ENCODE measurements at regions not wholly inside any gene's neighbourhood (a gene's known extent, or its start where the extent isn't known, plus 50 kb on each side); places are given as distances from the start of the nearest gene placed in this dataset.

DNA sequence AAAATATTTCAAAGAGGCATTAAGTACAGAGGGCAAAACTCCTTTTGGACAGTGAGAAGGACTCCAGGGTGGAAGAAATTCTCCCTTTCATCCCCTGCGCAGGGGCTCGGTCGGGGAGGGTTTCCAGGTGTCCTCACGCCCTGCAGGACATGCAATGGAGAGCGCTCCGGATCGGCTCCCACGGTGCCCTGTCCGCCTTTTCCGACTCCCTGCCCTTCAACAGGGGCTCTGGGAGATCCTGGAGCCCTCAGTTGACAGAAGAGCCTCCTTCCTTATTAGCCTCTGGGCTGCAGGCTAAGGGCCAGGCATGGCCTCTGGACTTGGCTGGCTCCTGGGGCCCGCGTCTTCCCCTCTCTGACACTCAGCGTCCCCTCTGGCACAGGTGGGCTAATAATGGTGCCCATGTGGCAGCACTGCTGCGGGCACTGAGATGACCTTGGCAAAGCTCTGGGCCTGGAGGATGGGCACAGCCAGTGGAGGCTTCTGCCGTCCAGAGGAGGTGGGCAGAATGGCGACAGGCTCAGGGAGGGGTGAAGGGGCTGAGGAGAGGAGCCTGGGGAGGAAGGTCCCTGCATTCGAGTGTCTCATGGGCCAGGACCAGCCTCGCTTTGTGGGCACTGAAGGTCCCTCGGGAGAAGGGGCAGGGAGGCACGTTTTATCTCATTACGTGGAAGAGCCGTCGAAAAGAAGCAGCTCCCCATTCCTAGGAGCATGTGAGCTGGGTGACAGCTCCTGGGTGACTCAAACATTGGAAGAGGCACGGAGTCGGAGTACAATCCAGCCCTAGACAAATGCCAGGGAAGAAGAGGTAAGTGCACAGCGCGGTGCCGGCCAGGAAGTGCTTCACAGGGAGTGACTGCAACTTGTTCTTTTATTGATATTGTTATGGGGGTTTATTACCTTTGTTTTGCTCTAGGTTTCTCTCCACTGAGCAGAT lies 161.7 kb downstream of the IRF8 start:
- FAIRE-seq (no peak), DNase-seq (ENCODE audit: low read depth in 1 of 2, low spot score in 1 of 2) (no peak), ATAC-seq (no peak)
- no peaks in the 10 kb centered on the region for H3K9me3 ChIP-seq
- no peak overlapping the region for H3K4me2 ChIP-seq
- ChIA-PET CTCF (interaction anchor here (1.1 to 2.1 kb wide), 3 partner anchors 12 to 457 kb away, joined by 4 to 12 read pairs (median 5); no protein-coding TSS in a partner anchor), POLR2A (no interaction called here)
- WGBS (ENCODE audit: missing lambda C conversion rate), result 38% methylated on average over 21 of the region's 28 CpGs
- H3K27ac ChIP-seq, result no peak overlapping the region
- TF ChIP-seq, protein P1, sequence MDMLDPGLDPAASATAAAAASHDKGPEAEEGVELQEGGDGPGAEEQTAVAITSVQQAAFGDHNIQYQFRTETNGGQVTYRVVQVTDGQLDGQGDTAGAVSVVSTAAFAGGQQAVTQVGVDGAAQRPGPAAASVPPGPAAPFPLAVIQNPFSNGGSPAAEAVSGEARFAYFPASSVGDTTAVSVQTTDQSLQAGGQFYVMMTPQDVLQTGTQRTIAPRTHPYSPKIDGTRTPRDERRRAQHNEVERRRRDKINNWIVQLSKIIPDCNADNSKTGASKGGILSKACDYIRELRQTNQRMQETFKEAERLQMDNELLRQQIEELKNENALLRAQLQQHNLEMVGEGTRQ (IDR thresholded peaks at IDR 0.05), result no peak
- TF ChIP-seq ZFP36 (IDR thresholded peaks at IDR 0.05; ENCODE audit: borderline replicate concordance, partially characterized antibody), result no peak
- no peak for TF ChIP-seq CEBPB (IDR thresholded peaks at IDR 0.05)
- H3K4me3 ChIP-seq, result no peak overlapping the region
- H3K4me1 ChIP-seq, result no peaks in the 10 kb centered on the region

GRCh38 chr16:86061318-86061695 lies 162.3 kb downstream of the IRF8 start:
- TF ChIP-seq JUNB (IDR thresholded peaks at IDR 0.05) (no peak), RNF2 (IDR thresholded peaks at IDR 0.05; ENCODE audit: borderline replicate concordance, low read depth) (no peak), RARB (CRISPR knock-in tag; IDR thresholded peaks at IDR 0.05) (no peak), ELK1 (IDR thresholded peaks at IDR 0.05; ENCODE audit: low read depth, low read length) (no peak), SREBF2 (IDR thresholded peaks at IDR 0.05) (no peak)
- TF ChIP-seq, protein P1 (IDR thresholded peaks at IDR 0.05), result no peak
- no peak for DNase-seq (ENCODE audit: low read depth in 1 of 2, low spot score in 1 of 2)
- H3K9me3 ChIP-seq, result no peaks in the 10 kb centered on the region
- no peak overlapping the region for H3K27ac ChIP-seq
- H3K4me3 ChIP-seq, result no peak overlapping the region
- ATAC-seq, result no peak
- WGBS (ENCODE audit: missing lambda C conversion rate), result 24% methylated on average over 10 of the region's 11 CpGs
- ChIA-PET CTCF (interaction anchor here (1.1 to 2.1 kb wide), 4 partner anchors 11 to 456 kb away, joined by 3 to 12 read pairs (median 4); no protein-coding TSS in a partner anchor), POLR2A (no interaction called here)
- no peaks in the 10 kb centered on the region for H3K4me1 ChIP-seq
- no peak overlapping the region for H3K4me2 ChIP-seq
- no peak for FAIRE-seq

GRCh38 chr16:86061721-86062120 lies 162.8 kb downstream of the IRF8 start:
- ChIA-PET POLR2A (no interaction called here), CTCF (interaction anchor here (1.1 to 2.1 kb wide), 4 partner anchors 11 to 456 kb away, joined by 3 to 12 read pairs (median 4); no protein-coding TSS in a partner anchor)
- no peak for TF ChIP-seq TP53 (CRISPR knock-in tag; IDR thresholded peaks at IDR 0.05)
- TF ChIP-seq RCOR1 (IDR thresholded peaks at IDR 0.05; ENCODE audit: low read depth, low read length), result no peak
- TF ChIP-seq, protein P2, sequence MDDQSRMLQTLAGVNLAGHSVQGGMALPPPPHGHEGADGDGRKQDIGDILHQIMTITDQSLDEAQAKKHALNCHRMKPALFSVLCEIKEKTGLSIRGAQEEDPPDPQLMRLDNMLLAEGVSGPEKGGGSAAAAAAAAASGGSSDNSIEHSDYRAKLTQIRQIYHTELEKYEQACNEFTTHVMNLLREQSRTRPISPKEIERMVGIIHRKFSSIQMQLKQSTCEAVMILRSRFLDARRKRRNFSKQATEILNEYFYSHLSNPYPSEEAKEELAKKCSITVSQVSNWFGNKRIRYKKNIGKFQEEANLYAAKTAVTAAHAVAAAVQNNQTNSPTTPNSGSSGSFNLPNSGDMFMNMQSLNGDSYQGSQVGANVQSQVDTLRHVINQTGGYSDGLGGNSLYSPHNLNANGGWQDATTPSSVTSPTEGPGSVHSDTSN (IDR thresholded peaks at IDR 0.05), result no peak
- no peak for TF ChIP-seq ZSCAN20 (CRISPR knock-in tag; IDR thresholded peaks at IDR 0.05)
- no peak for TF ChIP-seq GATA3 (IDR thresholded peaks at IDR 0.05; ENCODE audit: borderline replicate concordance)
- TF ChIP-seq EP300 (IDR thresholded peaks at IDR 0.05), result no peak
- no peak for TF ChIP-seq HOXB13 (CRISPR knock-in tag; IDR thresholded peaks at IDR 0.05; ENCODE audit: low read depth)
- TF ChIP-seq FOXS1 (CRISPR knock-in tag; IDR thresholded peaks at IDR 0.05), result no peak
- no peak for TF ChIP-seq BHLHE40 (IDR thresholded peaks at IDR 0.05; ENCODE audit: low read depth, low read length)
- no peak for TF ChIP-seq KDM5A (IDR thresholded peaks at IDR 0.05)
- TF ChIP-seq, protein P3, sequence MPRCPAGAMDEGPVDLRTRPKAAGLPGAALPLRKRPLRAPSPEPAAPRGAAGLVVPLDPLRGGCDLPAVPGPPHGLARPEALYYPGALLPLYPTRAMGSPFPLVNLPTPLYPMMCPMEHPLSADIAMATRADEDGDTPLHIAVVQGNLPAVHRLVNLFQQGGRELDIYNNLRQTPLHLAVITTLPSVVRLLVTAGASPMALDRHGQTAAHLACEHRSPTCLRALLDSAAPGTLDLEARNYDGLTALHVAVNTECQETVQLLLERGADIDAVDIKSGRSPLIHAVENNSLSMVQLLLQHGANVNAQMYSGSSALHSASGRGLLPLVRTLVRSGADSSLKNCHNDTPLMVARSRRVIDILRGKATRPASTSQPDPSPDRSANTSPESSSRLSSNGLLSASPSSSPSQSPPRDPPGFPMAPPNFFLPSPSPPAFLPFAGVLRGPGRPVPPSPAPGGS (IDR thresholded peaks at IDR 0.05), result no peak
- no peak for TF ChIP-seq ESRRA (IDR thresholded peaks at IDR 0.05; ENCODE audit: borderline replicate concordance, low read length)
- no peak for TF ChIP-seq HEYL (CRISPR knock-in tag; IDR thresholded peaks at IDR 0.05)
- ATAC-seq (no peak), DNase-seq (ENCODE audit: low read depth in 1 of 2, low spot score in 1 of 2) (no peak), FAIRE-seq (no peak)
- Histone ChIP-seq H3K4me1 (no peaks in the 10 kb centered on the region), H3K9me3 (no peaks in the 10 kb centered on the region), H3K4me2 (no peak overlapping the region), H3K27ac (no peak overlapping the region), H3K4me3 (no peak overlapping the region)
- 57% methylated on average over 11 of the region's 11 CpGs for WGBS (ENCODE audit: missing lambda C conversion rate)

All from A549 (cell line).